ENCODE measurements at regions not wholly inside any gene's neighbourhood (a gene's known extent, or its start where the extent isn't known, plus 50 kb on each side); places are given as distances from the start of the nearest gene placed in this dataset.

GRCh38 chr6:170178561-170179477 is 112.1 kb downstream of the DLL1 start:
- no peak for DNase-seq (ENCODE audit: low read depth in 3 of 3, low spot score in 1 of 3)

DNA sequence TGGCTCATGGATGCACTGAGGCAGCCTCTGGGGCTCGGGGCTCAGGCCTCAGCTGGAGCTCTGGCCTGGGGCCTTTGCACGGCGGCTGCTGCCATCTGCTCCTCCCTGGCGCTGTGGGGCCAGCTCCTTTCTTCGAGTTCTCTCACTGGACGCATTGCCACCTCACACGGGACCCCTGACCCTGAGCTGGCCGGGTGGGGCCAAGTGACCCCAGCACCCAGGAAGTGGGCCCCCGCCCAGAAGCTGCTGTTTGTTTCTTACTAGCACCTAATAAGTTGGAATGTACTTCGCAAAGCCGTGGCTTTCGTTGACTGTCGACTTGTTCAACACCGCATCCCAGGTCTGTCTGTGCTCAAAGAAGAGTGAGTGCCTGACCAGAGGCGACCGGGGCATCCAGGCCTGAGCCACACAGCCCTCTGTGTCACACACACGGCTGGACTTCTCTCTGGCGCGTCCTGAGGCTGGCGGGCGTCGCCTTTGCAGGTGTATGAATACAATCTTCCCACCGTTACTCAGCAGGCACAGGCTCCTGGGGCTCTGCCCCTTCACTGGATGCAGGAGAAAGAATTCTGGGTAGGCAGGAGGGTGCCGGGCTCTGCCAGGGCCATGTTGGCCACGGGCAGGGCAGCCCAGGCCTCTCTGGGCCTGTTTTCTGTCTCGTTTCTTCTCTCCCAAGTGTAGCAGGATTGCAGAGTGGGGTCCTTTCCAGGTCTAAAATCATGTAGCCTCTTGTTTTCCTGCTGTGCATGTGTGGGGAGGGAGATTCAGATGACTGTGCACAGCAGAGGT is 112.9 kb downstream of the DLL1 start:
- DNase-seq (ENCODE audit: low read depth in 3 of 3, low spot score in 1 of 3) = no peak

- DNase-seq (ENCODE audit: low read depth in 3 of 3, low spot score in 1 of 3) = no peak
Observed at GRCh38 chr6:170176898-170177771, 113.7 kb downstream of the DLL1 start.

DNA sequence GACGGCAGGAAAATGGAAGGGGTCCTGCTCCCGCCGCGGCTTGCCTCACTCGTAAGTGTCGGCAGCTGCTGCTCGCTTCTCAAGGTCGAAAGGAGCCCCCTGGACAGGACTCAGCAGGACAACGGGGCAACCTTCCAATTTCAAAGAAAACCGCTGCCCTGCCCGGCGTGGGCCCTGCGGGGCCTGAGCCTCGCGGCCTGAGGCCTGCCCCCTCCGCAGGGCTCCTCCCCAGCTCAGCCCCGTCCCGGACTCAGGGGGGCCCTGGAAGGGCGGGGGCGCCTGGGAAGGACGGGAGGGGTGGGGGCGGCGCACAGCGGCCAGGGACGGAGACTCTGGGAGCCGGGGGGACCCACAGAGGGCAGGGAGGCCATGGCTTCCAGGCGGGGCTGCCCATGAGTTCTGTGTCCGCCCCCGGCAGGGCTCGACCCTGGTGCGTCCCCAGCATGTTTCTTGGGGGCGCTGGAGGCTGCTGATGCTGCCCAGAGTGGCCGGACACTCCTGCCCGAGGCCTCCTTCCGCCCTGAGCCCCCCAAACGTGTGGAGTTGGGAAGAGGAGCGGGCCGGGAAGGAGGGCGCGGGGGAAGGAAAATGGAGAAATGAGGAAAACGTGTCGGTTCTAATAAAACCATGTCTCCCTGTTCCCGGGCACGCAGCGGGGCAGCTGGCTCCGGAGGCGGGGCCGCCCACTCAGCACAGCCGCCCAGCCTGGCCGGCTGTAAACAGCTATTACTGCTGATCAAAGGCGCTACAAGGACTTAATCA is 114.6 kb downstream of the DLL1 start:
- no peak for DNase-seq (ENCODE audit: low read depth in 3 of 3, low spot score in 1 of 3)

DNA sequence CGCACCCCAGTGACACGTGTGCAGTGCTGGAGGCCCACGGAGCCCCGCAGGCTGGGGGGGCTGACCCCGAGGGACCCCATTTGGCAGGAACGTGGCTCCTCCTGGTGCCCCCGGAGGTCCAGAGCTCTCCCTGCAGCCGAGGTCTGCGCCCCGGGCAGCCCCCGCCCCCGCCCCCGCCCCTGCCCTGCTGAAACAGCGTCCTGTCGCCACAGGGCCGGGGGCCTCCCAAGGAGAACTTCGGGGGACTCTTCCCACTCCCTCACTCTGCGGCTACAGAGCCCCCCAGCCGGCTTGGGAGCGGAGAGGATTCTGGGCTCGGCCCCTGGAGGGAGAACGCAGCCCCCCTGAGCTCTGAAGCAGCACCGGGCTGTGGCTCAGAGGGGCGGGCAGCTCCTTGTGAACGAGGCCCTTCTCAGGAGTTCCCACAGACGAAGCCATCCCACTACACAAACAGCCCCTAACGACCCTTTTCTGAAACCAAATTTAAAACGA is 115.2 kb downstream of the DLL1 start:
- DNase-seq (ENCODE audit: low read depth in 3 of 3, low spot score in 1 of 3) = no peak

GRCh38 chr6:170174771-170175643 is 115.9 kb downstream of the DLL1 start:
- no peak for DNase-seq (ENCODE audit: low read depth in 3 of 3, low spot score in 1 of 3)

DNA sequence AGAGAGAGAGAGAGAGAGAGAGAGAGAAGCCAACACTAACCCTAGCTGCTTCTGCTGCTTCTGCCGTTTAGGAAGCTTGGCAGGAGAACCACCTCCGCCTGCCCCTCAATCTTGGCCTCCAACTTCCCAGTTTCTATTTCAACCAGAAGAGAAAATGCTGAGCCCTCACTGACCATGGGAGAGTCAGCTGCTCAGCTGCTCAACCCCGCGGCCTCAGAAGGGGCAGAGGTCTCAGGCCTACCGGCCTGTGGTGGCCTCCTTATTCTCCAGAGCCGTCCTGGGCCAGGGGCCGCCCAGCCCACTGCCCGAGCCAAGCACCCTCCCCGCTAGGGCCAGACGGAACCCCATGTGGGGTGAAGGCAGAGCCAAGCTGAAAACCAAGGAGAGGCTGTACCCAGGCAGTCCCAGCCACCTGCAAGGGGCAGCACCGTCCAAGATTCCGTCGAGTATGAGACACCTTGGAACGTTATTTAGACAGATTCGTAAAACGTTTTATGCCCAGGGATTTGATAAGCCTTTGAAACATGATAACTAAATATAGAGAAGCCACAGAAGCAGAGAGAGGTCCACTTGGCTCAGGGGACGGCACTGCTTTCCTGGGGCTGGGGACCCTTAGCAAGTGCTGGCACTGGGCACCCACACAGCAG is 116.6 kb downstream of the DLL1 start:
- no peak for DNase-seq (ENCODE audit: low read depth in 3 of 3, low spot score in 1 of 3)

GRCh38 chr6:170173335-170173881 is 117.5 kb downstream of the DLL1 start:
- no peak for DNase-seq (ENCODE audit: low read depth in 3 of 3, low spot score in 1 of 3)

- no peak for DNase-seq (ENCODE audit: low read depth in 3 of 3, low spot score in 1 of 3)
Observed at GRCh38 chr6:170172825-170173256, 118.0 kb downstream of the DLL1 start.

- DNase-seq (ENCODE audit: low read depth in 3 of 3, low spot score in 1 of 3) = no peak
Observed at GRCh38 chr6:170172392-170172791, 118.5 kb downstream of the DLL1 start.

DNA sequence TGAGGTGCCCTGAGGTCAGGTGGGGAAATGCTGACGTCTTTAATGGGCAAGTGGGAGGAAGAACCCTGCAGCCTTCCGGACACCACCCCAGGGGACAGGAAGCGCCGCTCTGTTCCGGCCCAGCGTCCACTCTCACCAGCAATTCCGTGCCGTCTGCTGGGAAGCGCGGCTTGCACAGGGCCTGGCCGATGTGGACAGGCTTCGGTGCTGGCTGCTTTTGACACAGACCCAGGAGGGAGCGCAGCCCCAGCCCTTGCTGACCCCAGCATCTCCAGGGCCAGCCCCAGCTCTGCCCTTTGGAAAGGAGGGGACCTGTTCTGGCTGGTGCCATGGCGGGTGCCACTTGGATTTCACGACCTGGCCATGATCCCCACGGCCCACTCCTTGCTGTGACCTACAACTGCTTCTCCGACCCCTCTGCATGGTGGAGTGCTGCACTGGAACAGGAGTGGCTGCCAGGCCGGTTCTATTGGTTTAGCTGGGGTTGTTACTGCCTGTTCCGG is 123.2 kb downstream of the DLL1 start:
- no peak for DNase-seq (ENCODE audit: low read depth in 3 of 3, low spot score in 1 of 3)

- DNase-seq (ENCODE audit: low read depth in 3 of 3, low spot score in 1 of 3) = no peak
Observed at GRCh38 chr6:170166511-170167122, 124.3 kb downstream of the DLL1 start.

GRCh38 chr6:170165471-170166117 is 125.3 kb downstream of the DLL1 start:
- DNase-seq (ENCODE audit: low read depth in 3 of 3, low spot score in 1 of 3) = no peak

- DNase-seq (ENCODE audit: low read depth in 3 of 3, low spot score in 1 of 3) = no peak
Observed at GRCh38 chr6:170165085-170165470, 125.8 kb downstream of the DLL1 start.

DNA sequence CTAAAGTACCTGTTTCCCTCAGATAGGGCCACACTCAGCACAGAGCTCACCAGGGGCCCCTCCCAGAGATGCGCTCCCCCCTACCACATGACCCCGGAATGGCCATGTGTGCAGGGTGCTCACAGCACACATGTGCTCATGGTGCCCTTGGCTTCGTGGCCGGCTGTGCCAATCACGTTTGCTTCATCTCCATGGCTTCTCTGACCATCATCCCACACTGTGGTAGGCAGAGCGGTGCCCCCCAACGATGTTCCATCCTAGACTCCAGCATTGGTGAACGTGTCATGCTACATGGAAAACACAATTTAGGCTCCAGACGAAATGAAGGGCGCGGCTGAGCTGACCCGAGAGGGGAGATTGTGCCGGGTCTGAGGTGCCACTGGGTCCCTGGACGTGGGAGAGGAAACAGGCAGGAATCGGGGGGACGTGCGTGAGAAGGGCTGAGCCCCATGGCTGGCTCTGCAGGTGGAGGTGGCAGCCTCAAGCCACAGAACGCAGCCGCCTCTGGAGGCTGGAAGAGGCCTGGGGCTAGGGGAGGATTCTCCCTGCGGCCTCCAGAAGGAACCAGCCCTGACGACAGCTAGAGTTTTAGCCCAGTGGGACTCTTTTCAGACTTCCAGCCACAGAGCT is 126.5 kb downstream of the DLL1 start:
- DNase-seq (ENCODE audit: low read depth in 3 of 3, low spot score in 1 of 3) = no peak

DNA sequence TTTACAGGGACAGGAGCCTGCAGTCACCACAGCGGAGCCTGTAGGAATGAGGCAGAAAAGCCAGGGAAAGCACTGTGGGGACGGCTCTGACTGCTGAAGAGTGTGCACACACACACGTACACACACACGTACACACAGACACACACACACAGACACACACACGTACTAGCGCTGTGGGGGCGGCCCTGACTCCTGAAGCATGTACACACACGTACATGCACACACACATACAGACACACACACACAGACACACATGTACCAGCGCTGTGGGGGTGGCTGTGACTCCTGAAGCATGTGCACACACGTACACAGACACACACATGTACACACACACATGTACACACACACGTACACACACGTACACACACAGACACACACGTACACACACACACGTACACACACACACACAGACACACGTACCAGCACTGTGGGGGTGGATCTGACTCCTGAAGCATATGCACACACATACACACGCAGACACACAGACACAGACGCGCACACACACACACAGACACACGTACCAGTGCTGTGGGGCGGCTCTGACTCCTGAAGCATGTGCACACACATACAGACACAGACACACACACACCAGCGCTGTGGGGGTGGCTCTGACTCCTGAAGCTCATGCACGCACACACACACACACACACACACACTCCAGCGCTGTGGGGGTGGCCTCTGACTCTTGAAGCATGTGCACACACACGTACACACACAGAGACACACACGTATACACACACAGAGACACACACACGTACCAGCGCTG is 127.3 kb downstream of the DLL1 start:
- no peak for DNase-seq (ENCODE audit: low read depth in 3 of 3, low spot score in 1 of 3)
